B cell (primary cell): ENCODE measurements at regions not wholly inside any gene's neighbourhood (a gene's known extent, or its start where the extent isn't known, plus 50 kb on each side); places are given as distances from the start of the nearest gene placed in this dataset.

ENCODE experiments used
- ATAC-seq: fragments of 200-7000 bp; cut with Tn5 transposase; one replicate; pipeline ENCODE4 v1.10.0; 2021; ENCODE audit warnings: low read depth, mild to moderate bottlenecking, moderate number of reproducible peaks, moderate library complexity
- CTCF ChIA-PET: fragments of 350-600 bp; sonication (Branson Sonifier 250); formaldehyde crosslinking; loops from one replicate; lab custom pipeline; 2021; ENCODE audit warnings: antibody characterized with exemption, inconsistent platforms; lab: Charles Lee
- POLR2A ChIA-PET: fragments of 350-600 bp; sonication (Branson Sonifier 250); formaldehyde crosslinking; loops from one replicate; lab custom pipeline; 2021; ENCODE audit warnings: antibody characterized with exemption; lab: Charles Lee
- DNase-seq: peaks from one replicate; pipeline ENCODE4 v3.0.0; 2013
- H2AFZ ChIP-seq: 2 replicates; pipeline ENCODE4 v1.6.1; 2012; ENCODE audit warnings: mild to moderate bottlenecking, low read depth, low read length; ENCODE audit not compliant: insufficient read depth, poor library complexity, severe bottlenecking
- H3K27ac ChIP-seq, 2 donors: 1 replicate in 1 of 2; 2 replicates in 1 of 2; pipeline ENCODE4 v1.5.1; 2012 to 2013; ENCODE audit warnings: low read length in 2 of 2, mild to moderate bottlenecking in 2 of 2, moderate library complexity in 1 of 2
- H3K27me3 ChIP-seq, 4 experiments: fragments of 200-600 bp in 1 of 4; sonication (generic) in 1 of 4; replicated peaks in 1 of 4; 1 replicate in 2 of 4; 2 replicates in 2 of 4; pipeline versions ENCODE4 v1.6.1 to v1.7.0; 2013 to 2016; ENCODE audit warnings: low read length in 3 of 4, mild to moderate bottlenecking in 2 of 4, mixed read lengths in 1 of 4, moderate library complexity in 1 of 4; ENCODE audit not compliant: insufficient read depth in 4 of 4, control insufficient read depth in 3 of 4; ENCODE audit errors: control extremely low read depth in 1 of 4
- H3K36me3 ChIP-seq, 2 experiments: replicated peaks in 1 of 2; 1 replicate in 1 of 2; 2 replicates in 1 of 2; pipeline versions ENCODE4 v1.6.1 to v1.7.1; 2013; ENCODE audit warnings: low read length in 1 of 2; ENCODE audit not compliant: insufficient read depth in 2 of 2, control insufficient read depth in 1 of 2; ENCODE audit errors: control extremely low read depth in 1 of 2, extremely low read depth in 1 of 2
- H3K4me1 ChIP-seq, 2 donors: fragments of 200-600 bp in 1 of 2; sonication (generic) in 1 of 2; 1 replicate in 1 of 2; 2 replicates in 1 of 2; pipeline versions ENCODE4 v1.5.1 to v1.6.1; 2013 to 2017; ENCODE audit warnings: low read length in 2 of 2; ENCODE audit not compliant: control insufficient read depth in 2 of 2, insufficient read depth in 2 of 2
- H3K4me2 ChIP-seq: replicated peaks from 2 replicates; pipeline ENCODE3; 2012; ENCODE audit warnings: mild to moderate bottlenecking, low read depth, low read length; ENCODE audit not compliant: poor library complexity, severe bottlenecking
- H3K4me3 ChIP-seq, 5 experiments: fragments of 200-600 bp in 1 of 5; sonication (generic) in 1 of 5; 1 replicate in 3 of 5; 2 replicates in 2 of 5; pipeline versions ENCODE4 v1.5.1 to v1.7.0; 2011 to 2016; ENCODE audit warnings: low read length in 4 of 5, mild to moderate bottlenecking in 4 of 5, low read depth in 2 of 5, control low read depth in 1 of 5, moderate library complexity in 1 of 5; ENCODE audit not compliant: insufficient read depth in 1 of 5; ENCODE audit errors: control extremely low read depth in 1 of 5, extremely low read depth in 1 of 5
- H3K79me2 ChIP-seq: fragments of 200-600 bp; sonication (generic); one replicate; pipeline ENCODE4 v1.6.0; 2016; ENCODE audit warnings: low read length; ENCODE audit not compliant: control insufficient read depth, insufficient read depth
- H3K9ac ChIP-seq: fragments of 200-600 bp; sonication (generic); 2 replicates; pipeline ENCODE4 v1.6.1; 2017; ENCODE audit warnings: mild to moderate bottlenecking, low read length, moderate library complexity
- H3K9me3 ChIP-seq, 3 donors: one replicate each; pipeline versions ENCODE4 v1.6.1 to v1.7.1; 2013; ENCODE audit warnings: low read length in 2 of 3; ENCODE audit not compliant: control insufficient read depth in 2 of 3, insufficient read depth in 1 of 3; ENCODE audit errors: control extremely low read depth in 1 of 3
- H4K20me1 ChIP-seq: 2 replicates; pipeline ENCODE4 v1.6.0; 2012; ENCODE audit warnings: mild to moderate bottlenecking, low read length; ENCODE audit not compliant: insufficient read depth, control insufficient read depth, poor library complexity, severe bottlenecking
- H3K27ac Mint-ChIP-seq: one replicate; pipeline ENCODE4 v1.8.0; 2021; ENCODE audit warnings: mixed read lengths
- H3K27me3 Mint-ChIP-seq: one replicate; pipeline ENCODE4 v1.8.0; 2021; ENCODE audit warnings: mixed read lengths
- H3K4me1 Mint-ChIP-seq: one replicate; pipeline ENCODE4 v1.8.0; 2021; ENCODE audit warnings: mixed read lengths
- H3K4me3 Mint-ChIP-seq: one replicate; pipeline ENCODE4 v1.8.0; 2021; ENCODE audit warnings: mixed read lengths
- H3K9me3 Mint-ChIP-seq: one replicate; pipeline ENCODE4 v1.8.0; 2022; ENCODE audit warnings: mixed read lengths; ENCODE audit not compliant: insufficient read depth
- EZH2 ChIP-seq: IDR thresholded peaks from 2 replicates; pipeline ENCODE4 v1.6.1; 2012; ENCODE audit warnings: borderline replicate concordance, low read depth, mild to moderate bottlenecking, moderate library complexity, low read length; ENCODE audit not compliant: insufficient read depth, poor library complexity, severe bottlenecking
- WGBS: methylation state at CpG from one replicate; pipeline ENCODE4 v1.1.5; 2013; ENCODE audit warnings: missing lambda C conversion rate; ENCODE audit not compliant: insufficient coverage; 5-methylcytosine and 5-hydroxymethylcytosine counted together
- intact Hi-C: fragments of 100-400 bp; cut with micrococcal nuclease; formaldehyde crosslinking; loops from one replicate; pipeline ENCODE4 v1.10.0; 2022
- TF ChIP-seq, protein P1 (sequence below): fragments of 200-600 bp; IDR thresholded peaks from one replicate; pipeline ENCODE4 v1.8.0; 2022; ENCODE audit warnings: antibody characterized with exemption, mild to moderate bottlenecking

GRCh38 chr2:228509021-228509420 is 327.5 kb upstream of the SPHKAP start:
- Mint-ChIP-seq H3K27ac (no peak overlapping the region), H3K9me3 (no peaks in the 10 kb centered on the region), H3K4me3 (no peak overlapping the region), H3K27me3 (no peaks in the 10 kb centered on the region), H3K4me1 (no peaks in the 10 kb centered on the region)
- 60% methylated on average over 1 of the region's 2 CpGs for WGBS
- no peak overlapping the region for H3K9ac ChIP-seq
- no peaks in the 10 kb centered on the region for H3K9me3 ChIP-seq
- H3K4me2 ChIP-seq: no peak overlapping the region
- ChIA-PET POLR2A (no interaction called here), CTCF (no interaction called here)
- no peaks in the 10 kb centered on the region for H3K79me2 ChIP-seq
- H2AFZ ChIP-seq: no peak overlapping the region
- no peak overlapping the region for H3K4me3 ChIP-seq
- ATAC-seq (no peak), DNase-seq (no peak)
- H4K20me1 ChIP-seq: no peaks in the 10 kb centered on the region
- H3K4me1 ChIP-seq: no peaks in the 10 kb centered on the region
- no peaks in the 10 kb centered on the region for H3K36me3 ChIP-seq
- H3K27me3 ChIP-seq: no peaks in the 10 kb centered on the region
- no peak for TF ChIP-seq EZH2
- TF ChIP-seq, protein P1, sequence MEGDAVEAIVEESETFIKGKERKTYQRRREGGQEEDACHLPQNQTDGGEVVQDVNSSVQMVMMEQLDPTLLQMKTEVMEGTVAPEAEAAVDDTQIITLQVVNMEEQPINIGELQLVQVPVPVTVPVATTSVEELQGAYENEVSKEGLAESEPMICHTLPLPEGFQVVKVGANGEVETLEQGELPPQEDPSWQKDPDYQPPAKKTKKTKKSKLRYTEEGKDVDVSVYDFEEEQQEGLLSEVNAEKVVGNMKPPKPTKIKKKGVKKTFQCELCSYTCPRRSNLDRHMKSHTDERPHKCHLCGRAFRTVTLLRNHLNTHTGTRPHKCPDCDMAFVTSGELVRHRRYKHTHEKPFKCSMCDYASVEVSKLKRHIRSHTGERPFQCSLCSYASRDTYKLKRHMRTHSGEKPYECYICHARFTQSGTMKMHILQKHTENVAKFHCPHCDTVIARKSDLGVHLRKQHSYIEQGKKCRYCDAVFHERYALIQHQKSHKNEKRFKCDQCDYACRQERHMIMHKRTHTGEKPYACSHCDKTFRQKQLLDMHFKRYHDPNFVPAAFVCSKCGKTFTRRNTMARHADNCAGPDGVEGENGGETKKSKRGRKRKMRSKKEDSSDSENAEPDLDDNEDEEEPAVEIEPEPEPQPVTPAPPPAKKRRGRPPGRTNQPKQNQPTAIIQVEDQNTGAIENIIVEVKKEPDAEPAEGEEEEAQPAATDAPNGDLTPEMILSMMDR: no peak
- intact Hi-C loops: no loop called here
- H3K27ac ChIP-seq: no peak overlapping the region

DNA sequence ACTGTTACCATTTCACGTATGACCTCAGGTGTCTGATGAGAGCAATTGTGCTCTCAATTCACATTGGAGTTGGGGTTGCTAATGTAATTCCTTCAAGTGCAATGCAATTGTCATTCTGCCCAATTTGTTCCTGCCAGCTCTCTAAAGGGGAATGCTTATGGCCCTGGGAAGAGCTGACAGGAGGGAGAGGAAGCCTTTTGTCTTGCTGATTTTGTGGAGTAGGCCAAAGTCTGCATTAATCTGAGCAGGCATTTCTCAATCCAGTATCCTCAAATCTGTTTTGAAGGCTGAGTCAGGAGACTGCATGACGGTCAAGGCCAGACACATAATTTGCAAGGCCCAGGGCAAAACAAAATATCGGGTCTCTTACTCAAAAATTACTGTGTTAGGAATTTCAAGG is 326.4 kb upstream of the SPHKAP start:
- 53% methylated on average over 2 of the region's 3 CpGs for whole genome bisulfite sequencing
- TF ChIP-seq EZH2: no peak
- TF ChIP-seq, protein P1: no peak
- Histone ChIP-seq H3K27ac (no peak overlapping the region), H3K9me3 (no peaks in the 10 kb centered on the region), H3K36me3 (no peaks in the 10 kb centered on the region), H3K9ac (no peak overlapping the region), H3K4me2 (no peak overlapping the region), H4K20me1 (no peaks in the 10 kb centered on the region), H3K79me2 (no peaks in the 10 kb centered on the region), H3K4me1 (no peaks in the 10 kb centered on the region), H2AFZ (no peak overlapping the region), H3K4me3 (no peak overlapping the region), H3K27me3 (no peaks in the 10 kb centered on the region)
- no peaks in the 10 kb centered on the region for H3K27me3 Mint-ChIP-seq
- ChIA-PET POLR2A (no interaction called here), CTCF (no interaction called here)
- H3K9me3 Mint-ChIP-seq: no peaks in the 10 kb centered on the region
- no peaks in the 10 kb centered on the region for H3K4me1 Mint-ChIP-seq
- DNase-seq (no peak), ATAC-seq (no peak)
- intact Hi-C loops: no loop called here
- no peak overlapping the region for H3K27ac Mint-ChIP-seq
- H3K4me3 Mint-ChIP-seq: no peak overlapping the region
